K562 (cell line): ENCODE measurements at regions not wholly inside any gene's neighbourhood (a gene's known extent, or its start where the extent isn't known, plus 50 kb on each side); places are given as distances from the start of the nearest gene placed in this dataset.
A peak's percentile ranks its signal among the peaks of the same experiment; 100 is the strongest.

Experiments
- ATAC-seq: fragments of 200-7000 bp; cut with Tn5 transposase; 3 replicates; pipeline ENCODE4 v1.9.1; 2020; ENCODE audit warnings: moderate library complexity
- BruUV-seq: library from RNA; stranded (reverse); fragments of 400-500 nt; replicated peaks from 2 replicates; lab custom pipeline; 2021; lab: Mats Ljungman, UMichigan
- CTCF ChIA-PET: fragments of 300-600 bp; formaldehyde crosslinking; extraction: SDS; loops from one replicate; lab custom pipeline; 2021; ENCODE audit warnings: low intra/inter-chr PET ratio; lab: Yijun Ruan, JAX
- POLR2A ChIA-PET: fragments of 300-600, 350-650 bp; sonication (Branson Sonifier 250); formaldehyde crosslinking; extraction: SDS; loops from one replicate; lab custom pipeline; 2021; ENCODE audit warnings: antibody characterized with exemption, inconsistent platforms; lab: Yijun Ruan, JAX
- DNase-seq, 4 experiments: peaks; one replicate each; pipeline versions ENCODE4 v3.0.0 to v3.0.0-alpha.2; 2011 to 2018; ENCODE audit warnings: low spot score in 3 of 4, mixed read lengths in 3 of 4; ENCODE audit errors: extremely low read depth in 1 of 4
- FAIRE-seq: peaks from 2 replicates; lab custom pipeline; 2011; peaks lifted over from hg19 to GRCh38; lab: Jason Lieb, UNC
- H2AFZ ChIP-seq: 2 replicates; pipeline ENCODE4 v1.6.0; 2011; ENCODE audit warnings: low read depth, low read length, control low read depth, inconsistent platforms
- H3K27ac ChIP-seq: fragments of 200-600 bp; 3 replicates; pipeline ENCODE4 v1.8.0; 2011; ENCODE audit warnings: low read depth, mild to moderate bottlenecking, control low read depth, inconsistent platforms, low read length, moderate library complexity, mixed read lengths; ENCODE audit errors: extremely low read depth
- H3K27me3 ChIP-seq, 2 experiments: fragments of 300-600 bp in 1 of 2; 2 replicates in 1 of 2; 3 replicates in 1 of 2; pipeline versions ENCODE4 v1.6.0 to v1.8.0; 2011; ENCODE audit warnings: inconsistent platforms in 2 of 2, low read length in 2 of 2, mild to moderate bottlenecking in 1 of 2, mixed read lengths in 1 of 2, moderate library complexity in 1 of 2; ENCODE audit not compliant: control insufficient read depth in 2 of 2, insufficient read depth in 2 of 2
- H3K36me3 ChIP-seq: fragments of 300-600 bp; 3 replicates; pipeline ENCODE4 v1.8.0; 2011; ENCODE audit warnings: mild to moderate bottlenecking, low read length, inconsistent platforms; ENCODE audit not compliant: control insufficient read depth, insufficient read depth
- H3K4me1 ChIP-seq, 2 experiments: fragments of 200-600 bp in 1 of 2; replicated peaks in 1 of 2; 2 replicates in 1 of 2; 3 replicates in 1 of 2; pipeline versions ENCODE4 v1.5.1 to v1.8.0; 2011; ENCODE audit warnings: inconsistent platforms in 2 of 2, low read length in 2 of 2, mild to moderate bottlenecking in 1 of 2, mixed read lengths in 1 of 2, moderate library complexity in 1 of 2; ENCODE audit not compliant: control insufficient read depth in 2 of 2, insufficient read depth in 2 of 2
- H3K4me2 ChIP-seq: 2 replicates; pipeline ENCODE4 v1.6.1; 2011; ENCODE audit warnings: low read length, control low read depth, inconsistent platforms, mixed read lengths; ENCODE audit not compliant: insufficient read depth
- H3K4me3 ChIP-seq: fragments of 200-600 bp; sonication (generic), shearing (Covaris generic); 2 replicates; pipeline ENCODE4 v1.5.1; 2016; ENCODE audit warnings: control low read depth, inconsistent platforms
- H3K79me2 ChIP-seq: fragments of 200-600 bp; 3 replicates; pipeline ENCODE4 v1.8.0; 2011; ENCODE audit warnings: low read length, inconsistent platforms; ENCODE audit not compliant: control insufficient read depth, insufficient read depth
- H3K9ac ChIP-seq, 2 experiments: 2 replicates each; pipeline versions ENCODE4 v1.6.0 to v1.6.1; 2011; ENCODE audit warnings: low read depth in 2 of 2, low read length in 2 of 2, control low read depth in 1 of 2, inconsistent platforms in 1 of 2, mild to moderate bottlenecking in 1 of 2, mixed read lengths in 1 of 2; ENCODE audit not compliant: insufficient read depth in 1 of 2
- H3K9me1 ChIP-seq: one replicate; pipeline ENCODE4 v1.6.0; 2011; ENCODE audit warnings: inconsistent platforms, mild to moderate bottlenecking, low read length, moderate library complexity; ENCODE audit not compliant: control insufficient read depth, insufficient read depth
- H3K9me3 ChIP-seq: replicated peaks from 2 replicates; pipeline ENCODE4 v1.5.1; 2011; ENCODE audit warnings: low read depth, low read length, inconsistent platforms; ENCODE audit not compliant: control insufficient read depth, insufficient read depth
- H4K20me1 ChIP-seq: replicated peaks from 2 replicates; pipeline ENCODE4 v1.6.1; 2011; ENCODE audit warnings: low read length, inconsistent platforms, mixed read lengths; ENCODE audit not compliant: control insufficient read depth, insufficient read depth
- KAT7 ChIP-seq: sonication (generic); formaldehyde crosslinking; IDR thresholded peaks from 2 replicates; pipeline ENCODE4 v1.8.0; 2022; ENCODE audit warnings: missing genetic modification reagents, mild to moderate bottlenecking, borderline replicate concordance
- SIRT6 ChIP-seq: IDR thresholded peaks from one replicate; pipeline ENCODE4 v1.6.1; 2012; ENCODE audit warnings: low read depth, mild to moderate bottlenecking, control low read depth, inconsistent platforms, low read length, moderate library complexity
- TEAD2 ChIP-seq: fragments of 450-650 bp; IDR thresholded peaks from 2 replicates; pipeline ENCODE4 v1.6.1; 2016; ENCODE audit warnings: missing genetic modification characterization, control low read depth, missing compliant biosample characterization
- ZNF12 ChIP-seq: sonication (generic); formaldehyde crosslinking; IDR thresholded peaks from 2 replicates; pipeline ENCODE4 v1.4.0; 2020; ENCODE audit warnings: mild to moderate bottlenecking, missing genetic modification reagents
- WGBS: fragments of 100-300 bp; shearing (Covaris generic); methylation state at CpG from one replicate; pipeline ENCODE4 v1.1.6; 2016; ENCODE audit warnings: low coverage, mixed read lengths; ENCODE audit not compliant: insufficient coverage; ENCODE audit errors: missing lambda C conversion rate; 5-methylcytosine and 5-hydroxymethylcytosine counted together
- in situ Hi-C: fragments of 300-500 bp; cut with MboI; formaldehyde crosslinking; loops from 4 replicates; pipeline ENCODE4 v1.15.0; 2018; ENCODE audit warnings: inconsistent platforms, mixed read lengths
- intact Hi-C: fragments of 100-400 bp; cut with micrococcal nuclease; formaldehyde crosslinking; loops from 2 replicates; pipeline ENCODE4 v1.14.2; 2022
- TF ChIP-seq, protein P1 (sequence below): fragments of 450-650 bp; IDR thresholded peaks from 2 replicates; pipeline ENCODE4 v1.6.1; 2016; ENCODE audit warnings: mild to moderate bottlenecking, moderate library complexity

DNA sequence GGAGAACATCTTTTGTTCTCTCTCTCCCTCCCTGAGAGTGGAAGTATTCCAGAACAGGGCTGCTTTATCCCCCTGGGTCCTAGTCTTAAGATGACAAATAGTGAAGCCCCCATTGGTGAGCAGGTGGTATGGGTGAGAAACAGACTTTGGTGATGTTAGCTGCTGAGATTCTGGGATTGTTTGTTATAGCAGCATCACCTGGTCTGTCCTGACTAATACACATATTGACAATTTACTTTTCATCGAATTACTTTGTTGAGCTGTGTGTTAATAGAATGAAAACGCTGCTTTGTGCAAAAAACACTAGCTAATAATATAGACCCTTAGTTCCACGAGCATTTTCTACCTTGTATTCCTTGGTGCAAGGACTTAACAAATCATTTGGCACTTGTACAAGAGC, 133.5 kb downstream of the ASMT start:
- no TSS peak for BruUV-seq
- 2% methylated on average over 3 of the region's 3 CpGs for WGBS
- in situ Hi-C loops, result no loop called here
- no peaks in the 10 kb centered on the region for H3K4me1 ChIP-seq
- DNase-seq, result no peak
- H3K4me2 ChIP-seq, result no peak overlapping the region
- H4K20me1 ChIP-seq, result no peaks in the 10 kb centered on the region
- no peaks in the 10 kb centered on the region; a peak in 1 of 5 replicates for H3K27me3 ChIP-seq
- H3K79me2 ChIP-seq, result no peaks in the 10 kb centered on the region
- intact Hi-C loops, result no loop called here
- no peaks in the 10 kb centered on the region for H3K9me1 ChIP-seq
- H3K9me3 ChIP-seq, result no peaks in the 10 kb centered on the region
- no peak for FAIRE-seq
- POLR2A ChIA-PET, result no interaction called here
- no peaks in the 10 kb centered on the region for H3K36me3 ChIP-seq
- ATAC-seq, result no peak
- H2AFZ ChIP-seq, result no peak overlapping the region
- CTCF ChIA-PET, result no interaction called here
- no peak overlapping the region for H3K27ac ChIP-seq
- H3K9ac ChIP-seq, result no peak overlapping the region
- no peak overlapping the region for H3K4me3 ChIP-seq
- TF ChIP-seq TEAD2 (tag), result no peak
- TF ChIP-seq, protein P1, sequence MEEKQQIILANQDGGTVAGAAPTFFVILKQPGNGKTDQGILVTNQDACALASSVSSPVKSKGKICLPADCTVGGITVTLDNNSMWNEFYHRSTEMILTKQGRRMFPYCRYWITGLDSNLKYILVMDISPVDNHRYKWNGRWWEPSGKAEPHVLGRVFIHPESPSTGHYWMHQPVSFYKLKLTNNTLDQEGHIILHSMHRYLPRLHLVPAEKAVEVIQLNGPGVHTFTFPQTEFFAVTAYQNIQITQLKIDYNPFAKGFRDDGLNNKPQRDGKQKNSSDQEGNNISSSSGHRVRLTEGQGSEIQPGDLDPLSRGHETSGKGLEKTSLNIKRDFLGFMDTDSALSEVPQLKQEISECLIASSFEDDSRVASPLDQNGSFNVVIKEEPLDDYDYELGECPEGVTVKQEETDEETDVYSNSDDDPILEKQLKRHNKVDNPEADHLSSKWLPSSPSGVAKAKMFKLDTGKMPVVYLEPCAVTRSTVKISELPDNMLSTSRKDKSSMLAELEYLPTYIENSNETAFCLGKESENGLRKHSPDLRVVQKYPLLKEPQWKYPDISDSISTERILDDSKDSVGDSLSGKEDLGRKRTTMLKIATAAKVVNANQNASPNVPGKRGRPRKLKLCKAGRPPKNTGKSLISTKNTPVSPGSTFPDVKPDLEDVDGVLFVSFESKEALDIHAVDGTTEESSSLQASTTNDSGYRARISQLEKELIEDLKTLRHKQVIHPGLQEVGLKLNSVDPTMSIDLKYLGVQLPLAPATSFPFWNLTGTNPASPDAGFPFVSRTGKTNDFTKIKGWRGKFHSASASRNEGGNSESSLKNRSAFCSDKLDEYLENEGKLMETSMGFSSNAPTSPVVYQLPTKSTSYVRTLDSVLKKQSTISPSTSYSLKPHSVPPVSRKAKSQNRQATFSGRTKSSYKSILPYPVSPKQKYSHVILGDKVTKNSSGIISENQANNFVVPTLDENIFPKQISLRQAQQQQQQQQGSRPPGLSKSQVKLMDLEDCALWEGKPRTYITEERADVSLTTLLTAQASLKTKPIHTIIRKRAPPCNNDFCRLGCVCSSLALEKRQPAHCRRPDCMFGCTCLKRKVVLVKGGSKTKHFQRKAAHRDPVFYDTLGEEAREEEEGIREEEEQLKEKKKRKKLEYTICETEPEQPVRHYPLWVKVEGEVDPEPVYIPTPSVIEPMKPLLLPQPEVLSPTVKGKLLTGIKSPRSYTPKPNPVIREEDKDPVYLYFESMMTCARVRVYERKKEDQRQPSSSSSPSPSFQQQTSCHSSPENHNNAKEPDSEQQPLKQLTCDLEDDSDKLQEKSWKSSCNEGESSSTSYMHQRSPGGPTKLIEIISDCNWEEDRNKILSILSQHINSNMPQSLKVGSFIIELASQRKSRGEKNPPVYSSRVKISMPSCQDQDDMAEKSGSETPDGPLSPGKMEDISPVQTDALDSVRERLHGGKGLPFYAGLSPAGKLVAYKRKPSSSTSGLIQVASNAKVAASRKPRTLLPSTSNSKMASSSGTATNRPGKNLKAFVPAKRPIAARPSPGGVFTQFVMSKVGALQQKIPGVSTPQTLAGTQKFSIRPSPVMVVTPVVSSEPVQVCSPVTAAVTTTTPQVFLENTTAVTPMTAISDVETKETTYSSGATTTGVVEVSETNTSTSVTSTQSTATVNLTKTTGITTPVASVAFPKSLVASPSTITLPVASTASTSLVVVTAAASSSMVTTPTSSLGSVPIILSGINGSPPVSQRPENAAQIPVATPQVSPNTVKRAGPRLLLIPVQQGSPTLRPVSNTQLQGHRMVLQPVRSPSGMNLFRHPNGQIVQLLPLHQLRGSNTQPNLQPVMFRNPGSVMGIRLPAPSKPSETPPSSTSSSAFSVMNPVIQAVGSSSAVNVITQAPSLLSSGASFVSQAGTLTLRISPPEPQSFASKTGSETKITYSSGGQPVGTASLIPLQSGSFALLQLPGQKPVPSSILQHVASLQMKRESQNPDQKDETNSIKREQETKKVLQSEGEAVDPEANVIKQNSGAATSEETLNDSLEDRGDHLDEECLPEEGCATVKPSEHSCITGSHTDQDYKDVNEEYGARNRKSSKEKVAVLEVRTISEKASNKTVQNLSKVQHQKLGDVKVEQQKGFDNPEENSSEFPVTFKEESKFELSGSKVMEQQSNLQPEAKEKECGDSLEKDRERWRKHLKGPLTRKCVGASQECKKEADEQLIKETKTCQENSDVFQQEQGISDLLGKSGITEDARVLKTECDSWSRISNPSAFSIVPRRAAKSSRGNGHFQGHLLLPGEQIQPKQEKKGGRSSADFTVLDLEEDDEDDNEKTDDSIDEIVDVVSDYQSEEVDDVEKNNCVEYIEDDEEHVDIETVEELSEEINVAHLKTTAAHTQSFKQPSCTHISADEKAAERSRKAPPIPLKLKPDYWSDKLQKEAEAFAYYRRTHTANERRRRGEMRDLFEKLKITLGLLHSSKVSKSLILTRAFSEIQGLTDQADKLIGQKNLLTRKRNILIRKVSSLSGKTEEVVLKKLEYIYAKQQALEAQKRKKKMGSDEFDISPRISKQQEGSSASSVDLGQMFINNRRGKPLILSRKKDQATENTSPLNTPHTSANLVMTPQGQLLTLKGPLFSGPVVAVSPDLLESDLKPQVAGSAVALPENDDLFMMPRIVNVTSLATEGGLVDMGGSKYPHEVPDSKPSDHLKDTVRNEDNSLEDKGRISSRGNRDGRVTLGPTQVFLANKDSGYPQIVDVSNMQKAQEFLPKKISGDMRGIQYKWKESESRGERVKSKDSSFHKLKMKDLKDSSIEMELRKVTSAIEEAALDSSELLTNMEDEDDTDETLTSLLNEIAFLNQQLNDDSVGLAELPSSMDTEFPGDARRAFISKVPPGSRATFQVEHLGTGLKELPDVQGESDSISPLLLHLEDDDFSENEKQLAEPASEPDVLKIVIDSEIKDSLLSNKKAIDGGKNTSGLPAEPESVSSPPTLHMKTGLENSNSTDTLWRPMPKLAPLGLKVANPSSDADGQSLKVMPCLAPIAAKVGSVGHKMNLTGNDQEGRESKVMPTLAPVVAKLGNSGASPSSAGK, result no peak
- peak; percentile 88 for TF ChIP-seq ZNF12 (CRISPR knock-in tag)
- no peak for TF ChIP-seq KAT7
- TF ChIP-seq SIRT6, result no peak
